C4-2B (cell line): ENCODE measurements at regions not wholly inside any gene's neighbourhood (a gene's known extent, or its start where the extent isn't known, plus 50 kb on each side); places are given as distances from the start of the nearest gene placed in this dataset.

Source experiments
- H3K27ac ChIP-seq: fragments of 450-650 bp; 2 replicates; pipeline ENCODE4 v1.5.1; 2017
- CTCF ChIP-seq: fragments of 450-650 bp; conservative IDR thresholded peaks from 2 replicates; pipeline ENCODE4 v1.5.1; 2017; ENCODE audit warnings: mild to moderate bottlenecking
- ZFX ChIP-seq: fragments of 450-650 bp; IDR thresholded peaks from 2 replicates; pipeline ENCODE4 v1.6.1; 2017

GRCh38 chr3:87615506-87615905 is 339.1 kb upstream of the POU1F1 start:
- TF ChIP-seq CTCF: no peak
- TF ChIP-seq ZFX: no peak
- no peak overlapping the region for H3K27ac ChIP-seq

- H3K27ac ChIP-seq: no peak overlapping the region
- TF ChIP-seq CTCF (no peak), ZFX (no peak)
These were observed 338.6 kb upstream of the POU1F1 start for GRCh38 chr3:87614998-87615397.

- TF ChIP-seq ZFX (no peak), CTCF (no peak)
- H3K27ac ChIP-seq: no peak overlapping the region
These were observed 330.9 kb upstream of the POU1F1 start for GRCh38 chr3:87607234-87607633.

- H3K27ac ChIP-seq: no peak overlapping the region
- TF ChIP-seq CTCF (no peak), ZFX (no peak)
These were observed 319.4 kb upstream of the POU1F1 start for GRCh38 chr3:87595798-87596197.

- TF ChIP-seq CTCF: no peak
- no peak for TF ChIP-seq ZFX
These were observed 304.9 kb upstream of the POU1F1 start for GRCh38 chr3:87581240-87581639.

GRCh38 chr3:87576752-87577151 is 300.4 kb upstream of the POU1F1 start:
- TF ChIP-seq ZFX: no peak
- no peak overlapping the region for H3K27ac ChIP-seq

More at GRCh38 chr3:87581240-87581639, 304.9 kb upstream of the POU1F1 start:
- no peak overlapping the region for H3K27ac ChIP-seq

- TF ChIP-seq CTCF (no peak), ZFX (no peak)
- no peak overlapping the region for H3K27ac ChIP-seq
These were observed 299.2 kb upstream of the POU1F1 start for GRCh38 chr3:87575550-87575949.

GRCh38 chr3:87568331-87568730 is 291.9 kb upstream of the POU1F1 start:
- H3K27ac ChIP-seq: no peak overlapping the region
- TF ChIP-seq CTCF (no peak), ZFX (no peak)
